Activated T-helper 2 cell treated with anti-CD3 and anti-CD28 coated beads, Interferon-gamma antibody, Interleukin-2, Interleukin-4, amounts not matched to agents 10 μg/mL and 5 μg/mL and 100 μg/mL, durations not matched to agents 14 hours and 24 hours and 36 hours (primary cell): ENCODE measurements at regions not wholly inside any gene's neighbourhood (a gene's known extent, or its start where the extent isn't known, plus 50 kb on each side); places are given as distances from the start of the nearest gene placed in this dataset.

ENCODE experiments used
- DNase-seq: peaks from one replicate; pipeline ENCODE4 v3.0.0; 2021; ENCODE audit warnings: low spot score
- H3K27ac Mint-ChIP-seq: one replicate; pipeline ENCODE4 v1.8.0; 2021; ENCODE audit warnings: mixed read lengths
- H3K27me3 Mint-ChIP-seq: one replicate; pipeline ENCODE4 v1.8.0; 2021; ENCODE audit warnings: low read depth, mixed read lengths
- H3K36me3 Mint-ChIP-seq: one replicate; pipeline ENCODE4 v1.8.0; 2021; ENCODE audit warnings: low read depth, mixed read lengths
- H3K4me1 Mint-ChIP-seq: one replicate; pipeline ENCODE4 v1.8.0; 2021; ENCODE audit warnings: low read depth, mixed read lengths
- H3K4me3 Mint-ChIP-seq: one replicate; pipeline ENCODE4 v1.8.0; 2021; ENCODE audit warnings: low read depth, mild to moderate bottlenecking, moderate library complexity, mixed read lengths
- H3K9me3 Mint-ChIP-seq: one replicate; pipeline ENCODE4 v1.8.0; 2021; ENCODE audit warnings: mixed read lengths
- intact Hi-C: fragments of 100-400 bp; cut with micrococcal nuclease; formaldehyde crosslinking; loops from one replicate; pipeline ENCODE4 v1.15.1; 2023

GRCh38 chr6:169935348-169935718 is 183.9 kb downstream of the ERMARD start:
- Mint-ChIP-seq H3K36me3 (no peaks in the 10 kb centered on the region), H3K27me3 (no peaks in the 10 kb centered on the region), H3K4me3 (no peak overlapping the region), H3K4me1 (no peaks in the 10 kb centered on the region), H3K27ac (no peak overlapping the region), H3K9me3 (no peaks in the 10 kb centered on the region)
- intact Hi-C loops = no loop called here
- DNase-seq = no peak

DNA sequence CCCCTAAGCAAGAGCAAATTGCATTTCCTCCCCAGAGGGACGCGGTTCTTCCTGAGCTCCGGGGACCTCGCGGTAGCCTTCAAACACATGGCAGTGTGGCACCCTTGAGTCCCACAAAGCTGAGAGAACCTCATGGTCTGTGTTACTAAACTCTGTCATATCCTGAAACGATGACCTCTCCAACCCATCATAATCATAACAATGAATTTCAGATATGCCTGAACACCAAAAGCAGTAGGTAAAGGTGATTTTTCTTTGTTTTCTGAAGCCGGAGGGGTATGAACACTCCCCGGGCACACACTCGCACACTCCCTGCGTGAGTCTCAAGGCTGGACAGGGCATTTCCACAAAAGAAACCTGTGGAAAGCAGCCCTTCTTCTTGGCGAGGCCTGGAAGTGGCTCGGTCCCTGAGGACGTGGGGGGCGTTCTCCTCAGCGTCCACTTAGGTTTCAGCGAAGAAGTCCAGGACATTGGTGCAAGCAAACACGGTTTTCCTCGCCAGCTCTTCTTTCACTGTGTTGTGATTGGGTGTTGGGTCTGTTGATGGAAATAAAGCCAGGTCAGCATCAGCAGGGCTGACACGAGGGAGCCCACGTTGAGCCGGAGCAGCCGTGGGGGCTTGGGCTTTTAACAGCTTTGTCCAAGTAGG is 183.4 kb downstream of the ERMARD start:
- intact Hi-C loops = no loop called here
- Mint-ChIP-seq H3K4me1 (no peaks in the 10 kb centered on the region), H3K9me3 (no peaks in the 10 kb centered on the region), H3K36me3 (no peaks in the 10 kb centered on the region), H3K27me3 (no peaks in the 10 kb centered on the region), H3K27ac (no peak overlapping the region), H3K4me3 (no peak overlapping the region)
- DNase-seq = no peak

GRCh38 chr6:169933839-169934698 is 182.6 kb downstream of the ERMARD start:
- Mint-ChIP-seq H3K27ac (no peak overlapping the region), H3K4me3 (no peak overlapping the region), H3K9me3 (no peaks in the 10 kb centered on the region), H3K36me3 (no peaks in the 10 kb centered on the region), H3K4me1 (no peaks in the 10 kb centered on the region), H3K27me3 (no peaks in the 10 kb centered on the region)
- intact Hi-C loops = no loop called here
- DNase-seq = no peak

DNA sequence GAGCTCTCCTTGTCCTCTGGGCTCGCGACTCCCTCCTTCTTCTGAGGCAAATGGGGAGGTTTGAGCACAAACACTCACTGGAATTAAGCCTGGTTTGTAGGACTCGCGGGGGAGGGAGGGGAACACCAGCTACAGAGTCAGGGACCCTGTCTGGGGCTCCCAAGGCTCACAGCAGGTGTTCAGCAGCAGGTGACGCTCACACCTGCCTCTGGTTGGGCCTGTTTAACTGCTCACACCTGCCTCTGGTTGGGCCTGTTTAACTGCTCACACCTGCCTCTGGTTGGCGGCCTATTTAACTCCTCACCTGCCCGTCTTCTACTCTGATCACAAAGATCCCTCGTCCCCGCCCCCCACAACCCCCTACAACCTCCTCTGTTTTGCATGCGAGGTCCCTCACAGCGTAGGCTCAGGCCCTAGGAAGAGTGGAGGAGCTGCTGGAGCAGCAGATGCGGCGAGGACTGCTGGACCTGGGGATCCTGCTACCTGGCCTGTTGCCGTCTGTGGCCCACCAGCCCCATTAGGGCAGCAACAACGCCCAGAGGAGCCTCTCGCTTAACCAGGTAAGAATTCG is 181.9 kb downstream of the ERMARD start:
- Mint-ChIP-seq H3K4me3 (no peak overlapping the region), H3K27ac (no peak overlapping the region), H3K27me3 (peaks cover 2% of the 10 kb centered on the region), H3K36me3 (no peaks in the 10 kb centered on the region), H3K4me1 (no peaks in the 10 kb centered on the region), H3K9me3 (no peaks in the 10 kb centered on the region)
- no peak for DNase-seq
- intact Hi-C loops = no loop called here

DNA sequence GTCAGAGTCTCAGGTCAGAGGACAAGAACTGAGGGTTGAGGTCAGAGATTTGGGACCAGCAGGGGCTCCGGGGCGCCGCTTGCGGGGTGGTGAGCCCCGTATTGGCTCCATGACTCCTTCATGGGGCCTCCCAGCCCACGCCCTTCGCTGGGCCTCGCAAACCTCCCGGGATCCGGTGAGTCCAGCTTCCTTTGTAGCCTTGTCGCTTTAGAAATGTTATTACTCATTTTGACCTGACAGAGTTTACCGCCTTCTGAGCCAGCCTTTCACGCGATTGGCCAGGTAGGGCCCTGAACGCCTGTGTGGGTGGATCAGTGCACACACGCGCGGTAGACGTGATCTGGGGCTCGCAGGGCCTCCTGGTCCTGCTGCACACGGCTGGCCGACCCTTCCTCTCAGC is 181.1 kb downstream of the ERMARD start:
- no peak overlapping the region for H3K4me3 Mint-ChIP-seq
- peaks cover 2% of the 10 kb centered on the region for H3K27me3 Mint-ChIP-seq
- DNase-seq = no peak
- intact Hi-C loops = no loop called here
- H3K4me1 Mint-ChIP-seq = no peaks in the 10 kb centered on the region
- H3K27ac Mint-ChIP-seq = no peak overlapping the region
- no peaks in the 10 kb centered on the region for H3K9me3 Mint-ChIP-seq
- no peaks in the 10 kb centered on the region for H3K36me3 Mint-ChIP-seq

DNA sequence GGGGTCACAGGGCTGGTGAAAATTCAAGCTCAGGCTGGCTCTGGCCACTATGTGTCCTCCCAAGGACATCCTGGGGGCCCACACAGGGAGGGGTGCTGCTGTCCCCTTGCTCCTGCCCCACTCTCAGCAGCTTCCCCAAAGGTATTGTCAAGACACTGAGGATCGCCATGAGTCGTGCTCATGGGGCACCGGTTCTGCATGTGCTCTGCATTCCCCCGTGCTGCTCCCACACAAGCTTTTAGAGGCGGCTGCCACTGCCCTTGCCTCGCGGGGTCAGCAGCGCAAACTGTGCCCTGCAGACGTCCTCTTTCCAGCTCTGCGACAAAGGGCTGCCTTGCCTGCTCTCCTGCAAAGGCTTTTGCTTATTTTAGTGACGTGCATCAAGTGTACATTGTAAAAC is 179.8 kb downstream of the ERMARD start:
- no peak for DNase-seq
- H3K27ac Mint-ChIP-seq = no peak overlapping the region
- no peaks in the 10 kb centered on the region for H3K36me3 Mint-ChIP-seq
- peaks cover 2% of the 10 kb centered on the region for H3K27me3 Mint-ChIP-seq
- no peaks in the 10 kb centered on the region for H3K9me3 Mint-ChIP-seq
- H3K4me1 Mint-ChIP-seq = no peaks in the 10 kb centered on the region
- intact Hi-C loops = no loop called here
- no peak overlapping the region for H3K4me3 Mint-ChIP-seq

GRCh38 chr6:169930799-169931198 is 179.4 kb downstream of the ERMARD start:
- Mint-ChIP-seq H3K4me1 (no peaks in the 10 kb centered on the region), H3K36me3 (no peaks in the 10 kb centered on the region), H3K4me3 (no peak overlapping the region), H3K27me3 (peaks cover 4% of the 10 kb centered on the region), H3K27ac (no peak overlapping the region), H3K9me3 (no peaks in the 10 kb centered on the region)
- intact Hi-C loops = no loop called here
- no peak for DNase-seq

- H3K4me1 Mint-ChIP-seq = no peaks in the 10 kb centered on the region
- intact Hi-C loops = no loop called here
- peaks cover 6% of the 10 kb centered on the region for H3K27me3 Mint-ChIP-seq
- no peak overlapping the region for H3K27ac Mint-ChIP-seq
- H3K36me3 Mint-ChIP-seq = no peaks in the 10 kb centered on the region
- H3K4me3 Mint-ChIP-seq = no peak overlapping the region
- no peaks in the 10 kb centered on the region for H3K9me3 Mint-ChIP-seq
- DNase-seq = no peak
Measured at GRCh38 chr6:169927711-169928110, 176.3 kb downstream of the ERMARD start.

- H3K9me3 Mint-ChIP-seq = no peaks in the 10 kb centered on the region
- intact Hi-C loops = no loop called here
- no peaks in the 10 kb centered on the region for H3K4me1 Mint-ChIP-seq
- H3K4me3 Mint-ChIP-seq = no peak overlapping the region
- peaks cover 6% of the 10 kb centered on the region for H3K27me3 Mint-ChIP-seq
- no peaks in the 10 kb centered on the region for H3K36me3 Mint-ChIP-seq
- DNase-seq = no peak
- no peak overlapping the region for H3K27ac Mint-ChIP-seq
Measured at GRCh38 chr6:169926617-169927417, 175.4 kb downstream of the ERMARD start.

GRCh38 chr6:169923468-169924464 is 172.3 kb downstream of the ERMARD start:
- H3K9me3 Mint-ChIP-seq = peaks cover 2% of the 10 kb centered on the region
- peaks cover 1% of the 10 kb centered on the region for H3K4me1 Mint-ChIP-seq
- H3K4me3 Mint-ChIP-seq = no peak overlapping the region
- intact Hi-C loops = no loop called here
- no peaks in the 10 kb centered on the region for H3K36me3 Mint-ChIP-seq
- DNase-seq = no peak
- H3K27me3 Mint-ChIP-seq = peaks cover 4% of the 10 kb centered on the region
- H3K27ac Mint-ChIP-seq = no peak overlapping the region

DNA sequence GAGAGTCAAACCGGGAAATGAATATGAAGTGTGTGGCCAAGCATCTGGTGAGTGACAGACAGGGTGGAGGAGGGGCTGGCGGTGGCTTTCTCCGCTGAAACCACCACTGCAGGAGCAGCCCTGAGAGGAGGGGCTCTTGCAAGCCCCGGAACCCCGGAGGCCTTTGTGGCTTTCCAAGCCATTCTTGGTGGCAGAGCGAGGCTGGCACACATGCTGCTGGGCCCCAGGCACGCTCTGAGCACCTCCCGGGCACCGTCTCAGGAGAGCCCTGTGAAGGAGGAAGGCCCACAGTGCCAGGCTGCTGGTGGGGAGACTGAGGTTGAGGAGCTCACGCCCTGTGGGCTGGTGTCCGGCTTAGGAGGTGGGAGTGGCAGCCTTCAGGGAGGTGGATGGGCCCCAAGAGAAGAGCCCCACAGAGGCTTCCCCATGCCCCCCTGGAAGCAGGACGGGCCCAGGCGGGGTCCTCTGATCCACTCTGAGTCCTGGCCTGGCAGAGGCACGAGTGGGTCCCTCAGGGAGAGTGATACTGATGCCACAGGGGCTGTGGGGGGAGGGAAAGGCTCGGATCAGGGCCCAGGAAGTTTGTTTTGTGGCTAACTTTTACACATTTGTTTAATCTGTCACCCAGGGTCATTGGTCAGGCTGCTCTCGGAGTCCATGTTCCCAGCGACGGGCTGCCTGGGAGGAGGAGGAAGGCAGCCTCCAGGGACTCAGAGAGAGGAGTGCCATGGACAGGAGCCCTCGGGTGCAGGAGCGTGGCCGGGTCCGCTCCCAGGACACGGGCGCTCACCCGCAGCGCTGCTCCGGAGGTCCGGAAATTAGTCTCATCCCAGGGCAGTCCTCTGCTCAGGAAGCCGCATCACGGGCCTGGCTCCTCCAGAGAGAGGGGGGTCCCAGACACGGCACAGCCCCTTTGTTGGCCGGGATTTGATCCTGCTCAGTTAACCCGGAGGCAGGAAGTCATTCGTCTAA is 170.7 kb downstream of the ERMARD start:
- Mint-ChIP-seq H3K36me3 (no peaks in the 10 kb centered on the region), H3K27ac (no peak overlapping the region)
- no peak for DNase-seq

More for the DNA sequence above, 170.7 kb downstream of the ERMARD start:
- peaks cover 9% of the 10 kb centered on the region for H3K9me3 Mint-ChIP-seq
- H3K4me3 Mint-ChIP-seq = no peak overlapping the region
- intact Hi-C loops = no loop called here
- H3K27me3 Mint-ChIP-seq = peaks cover 6% of the 10 kb centered on the region
- peaks cover 1% of the 10 kb centered on the region for H3K4me1 Mint-ChIP-seq
